Activated CD4-positive, alpha-beta T cell treated with anti-CD3 and anti-CD28 coated beads for 4 hours (primary cell): ENCODE measurements at regions not wholly inside any gene's neighbourhood (a gene's known extent, or its start where the extent isn't known, plus 50 kb on each side); places are given as distances from the start of the nearest gene placed in this dataset.

Experiments used
- DNase-seq, 2 donors: peaks; one replicate each; pipeline ENCODE4 v3.0.0-alpha.2; 2020

DNA sequence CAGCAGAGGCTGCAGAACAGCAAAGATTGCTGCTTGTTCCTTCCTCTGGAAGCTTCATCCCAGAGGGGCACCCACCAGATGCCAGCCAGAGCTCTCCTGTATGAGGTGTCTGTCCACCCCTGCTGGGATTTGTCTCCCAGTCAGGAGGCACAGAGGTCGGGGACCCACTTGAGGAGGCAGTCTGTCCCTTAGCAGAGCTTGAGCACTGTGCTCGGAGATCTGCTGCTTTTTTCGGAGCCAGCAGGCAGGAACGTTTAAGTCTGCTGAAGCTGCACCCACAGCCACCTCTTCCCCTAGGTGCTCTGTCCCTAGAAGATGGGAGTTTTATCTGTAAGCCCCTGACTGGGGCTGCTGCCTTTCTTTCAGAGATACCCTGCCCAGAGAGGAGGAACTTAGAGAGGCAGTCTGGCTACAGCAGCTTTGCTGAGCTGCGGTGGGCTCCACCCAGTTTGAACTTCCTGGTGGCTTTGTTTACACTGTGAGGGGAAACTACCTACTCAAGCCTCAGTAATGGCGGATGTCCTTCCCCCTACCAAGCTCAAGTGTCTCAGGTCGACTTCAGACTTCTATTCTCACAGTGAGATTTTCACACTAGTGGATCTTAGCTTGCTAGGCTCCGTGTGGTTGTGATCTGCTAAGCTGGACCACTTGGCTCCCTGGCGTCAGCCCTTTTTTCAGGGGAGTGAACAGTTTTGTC, 101.8 kb upstream of the GLRA1 start:
- peak in 1 of 2 donors; percentile 4 for DNase-seq

DNA sequence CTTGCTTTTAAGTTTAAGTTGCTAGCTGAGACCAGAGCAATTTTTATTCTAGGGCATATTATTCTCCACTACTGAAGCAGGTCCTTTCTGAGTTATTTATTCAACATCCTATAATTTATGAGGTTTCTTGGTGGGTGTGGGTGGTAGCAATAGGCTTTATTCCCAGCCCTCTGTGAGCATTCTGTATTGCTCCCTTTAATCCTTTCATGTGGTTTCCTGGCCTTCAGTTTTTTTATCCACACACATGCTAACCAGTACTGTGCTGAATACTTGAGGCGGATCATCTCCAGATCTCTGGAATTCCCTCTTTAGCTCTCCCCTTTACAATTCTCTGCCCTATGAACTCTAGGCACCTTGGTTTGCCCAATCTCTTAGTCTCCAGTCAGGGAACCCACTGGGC, 91.8 kb upstream of the GLRA1 start:
- DNase-seq, result no peak

DNA sequence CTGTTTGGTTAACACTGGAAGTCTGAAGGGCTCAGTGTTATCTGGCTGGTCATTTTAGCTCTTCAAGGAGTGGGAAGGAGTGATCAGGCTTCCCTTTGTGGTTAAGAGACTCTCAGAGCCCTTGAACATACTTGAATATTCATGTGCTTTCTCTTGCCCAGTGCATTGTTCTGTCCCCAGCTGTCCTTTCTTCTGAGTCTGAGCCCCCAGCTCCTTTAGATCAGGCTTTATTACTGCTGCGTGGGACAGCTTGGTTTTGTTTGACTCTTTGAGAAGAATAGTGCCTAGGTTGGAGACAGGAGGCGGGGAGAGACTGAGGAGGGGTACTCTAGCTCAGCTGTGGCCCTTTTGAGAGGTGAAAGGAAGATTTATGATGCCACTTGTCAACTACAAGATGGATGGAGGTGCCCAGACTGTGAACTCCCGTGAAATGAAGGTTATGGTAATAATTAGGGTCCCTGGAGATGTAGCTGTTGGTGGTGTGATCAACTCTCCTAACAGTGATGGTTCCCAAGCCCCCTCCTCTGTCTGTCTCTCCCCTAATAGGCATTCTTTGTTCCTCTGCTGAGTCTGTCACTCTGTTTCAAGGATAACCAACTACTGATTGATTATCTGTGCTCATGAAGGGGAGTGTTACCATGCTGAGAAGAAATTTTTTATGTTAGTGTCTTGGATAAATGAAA, 83.1 kb upstream of the GLRA1 start:
- DNase-seq, result no peak

DNA sequence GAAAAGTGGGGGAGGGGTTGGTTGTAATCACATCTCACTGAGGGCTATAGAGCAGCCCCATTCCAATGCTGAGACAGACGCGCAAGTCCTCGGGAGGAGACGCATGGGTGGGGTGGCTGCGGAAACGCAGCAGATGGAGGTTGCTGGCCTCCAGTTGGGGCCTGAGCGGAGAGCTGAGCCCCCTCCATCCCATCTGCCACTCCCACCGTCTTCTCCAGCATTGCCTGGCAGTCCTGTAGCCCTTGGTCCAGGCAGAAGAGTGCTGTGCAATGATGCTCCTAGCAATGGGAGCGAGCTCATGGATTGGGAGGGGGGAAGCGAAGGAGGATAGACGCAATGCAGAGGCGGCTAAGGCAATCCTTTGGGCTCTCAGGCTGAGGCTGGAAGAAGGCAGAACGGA, 79.4 kb upstream of the GLRA1 start:
- DNase-seq, result no peak
